ENCODE measurements at regions not wholly inside any gene's neighbourhood (a gene's known extent, or its start where the extent isn't known, plus 50 kb on each side); places are given as distances from the start of the nearest gene placed in this dataset.

DNA sequence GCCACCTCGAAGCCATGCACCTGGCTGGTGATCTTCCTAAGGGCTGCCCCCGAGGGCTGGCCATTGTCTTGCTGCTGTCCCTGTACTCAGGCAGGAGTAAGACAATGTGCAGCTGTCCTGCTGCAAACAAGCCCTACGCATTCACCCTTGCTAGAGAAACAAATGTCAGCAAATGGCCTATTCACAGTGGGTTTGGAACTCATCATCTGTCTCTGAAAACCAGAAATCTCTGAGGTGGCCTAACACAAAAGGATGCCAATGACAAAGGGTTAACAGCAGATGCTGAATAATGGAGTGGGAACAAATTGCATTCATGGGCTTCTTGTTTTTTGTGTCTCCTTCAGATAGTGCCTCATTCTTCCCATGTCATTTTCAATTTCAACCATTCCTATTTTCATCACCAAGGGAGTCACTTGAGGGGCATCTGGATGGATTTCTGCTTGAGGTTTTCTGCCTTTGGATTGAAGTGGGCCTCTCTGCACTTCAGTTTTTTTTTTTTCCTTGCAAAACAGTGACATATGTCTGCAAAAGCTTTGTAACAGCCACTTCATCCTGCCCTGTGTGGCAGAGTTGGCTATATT lies 261.6 kb upstream of the VLDLR start:
- TF ChIP-seq, protein P1, sequence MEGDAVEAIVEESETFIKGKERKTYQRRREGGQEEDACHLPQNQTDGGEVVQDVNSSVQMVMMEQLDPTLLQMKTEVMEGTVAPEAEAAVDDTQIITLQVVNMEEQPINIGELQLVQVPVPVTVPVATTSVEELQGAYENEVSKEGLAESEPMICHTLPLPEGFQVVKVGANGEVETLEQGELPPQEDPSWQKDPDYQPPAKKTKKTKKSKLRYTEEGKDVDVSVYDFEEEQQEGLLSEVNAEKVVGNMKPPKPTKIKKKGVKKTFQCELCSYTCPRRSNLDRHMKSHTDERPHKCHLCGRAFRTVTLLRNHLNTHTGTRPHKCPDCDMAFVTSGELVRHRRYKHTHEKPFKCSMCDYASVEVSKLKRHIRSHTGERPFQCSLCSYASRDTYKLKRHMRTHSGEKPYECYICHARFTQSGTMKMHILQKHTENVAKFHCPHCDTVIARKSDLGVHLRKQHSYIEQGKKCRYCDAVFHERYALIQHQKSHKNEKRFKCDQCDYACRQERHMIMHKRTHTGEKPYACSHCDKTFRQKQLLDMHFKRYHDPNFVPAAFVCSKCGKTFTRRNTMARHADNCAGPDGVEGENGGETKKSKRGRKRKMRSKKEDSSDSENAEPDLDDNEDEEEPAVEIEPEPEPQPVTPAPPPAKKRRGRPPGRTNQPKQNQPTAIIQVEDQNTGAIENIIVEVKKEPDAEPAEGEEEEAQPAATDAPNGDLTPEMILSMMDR (IDR thresholded peaks at IDR 0.05; ENCODE audit: insufficient read depth, low read length), result no peak
- H3K4me3 ChIP-seq (ENCODE audit: low read depth, low read length), result no peak overlapping the region
- DNase-seq (ENCODE audit: low read depth), result no peak

DNA sequence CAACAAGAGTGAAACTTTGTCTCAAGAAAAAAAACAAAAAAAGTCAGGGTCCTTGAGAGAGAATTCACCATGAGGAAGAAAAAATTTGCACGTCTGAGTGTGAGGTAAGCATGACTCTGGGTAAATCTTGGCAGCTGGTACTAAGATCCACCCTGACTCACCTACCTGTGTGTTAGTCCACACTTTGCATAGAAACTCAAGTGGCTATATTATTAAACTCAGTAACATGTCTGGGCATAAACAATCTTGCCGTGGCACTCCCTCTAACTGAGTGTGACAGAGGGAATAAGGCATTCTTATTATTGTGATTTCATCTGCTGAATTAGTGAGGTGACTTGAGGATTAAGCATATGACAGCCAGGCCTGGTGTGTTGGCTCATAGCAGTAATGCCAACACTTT lies 259.4 kb upstream of the VLDLR start:
- TF ChIP-seq, protein P1 (IDR thresholded peaks at IDR 0.05; ENCODE audit: insufficient read depth, low read length), result no peak
- no peak overlapping the region for H3K4me3 ChIP-seq (ENCODE audit: low read depth, low read length)
- DNase-seq (ENCODE audit: low read depth), result no peak

DNA sequence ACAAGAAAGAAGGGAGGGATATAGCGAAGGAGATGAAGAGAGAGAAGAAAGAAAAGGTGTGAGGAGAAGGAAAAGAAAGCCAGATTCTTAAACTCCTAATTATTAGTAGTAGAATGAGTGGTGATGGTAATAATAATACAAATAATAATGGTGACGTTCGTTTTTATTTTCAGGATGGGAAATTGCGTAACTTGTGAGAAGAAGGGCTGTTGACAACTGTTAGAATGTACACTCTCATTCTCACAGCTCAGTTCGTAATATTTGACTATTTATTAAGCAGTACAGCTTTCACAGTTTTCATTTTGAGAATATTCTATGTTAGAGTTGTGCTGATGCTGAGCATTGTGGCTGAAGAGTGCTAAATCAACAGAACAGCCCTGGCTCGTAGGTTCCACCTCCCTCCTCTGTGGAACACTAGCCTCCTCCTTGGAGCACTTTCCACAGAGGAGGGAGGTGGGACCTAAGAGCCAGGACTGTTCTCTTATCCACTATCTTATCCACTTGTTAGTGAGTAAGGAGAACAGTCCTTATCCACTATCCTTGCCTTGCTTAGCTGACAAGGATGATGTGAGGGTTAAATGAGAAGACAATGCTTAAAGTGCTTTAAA lies 258.3 kb upstream of the VLDLR start:
- peak; percentile 10 for DNase-seq (ENCODE audit: low read depth)
- TF ChIP-seq, protein P1 (IDR thresholded peaks at IDR 0.05; ENCODE audit: insufficient read depth, low read length), result no peak
- H3K4me3 ChIP-seq (ENCODE audit: low read depth, low read length), result no peak overlapping the region

DNA sequence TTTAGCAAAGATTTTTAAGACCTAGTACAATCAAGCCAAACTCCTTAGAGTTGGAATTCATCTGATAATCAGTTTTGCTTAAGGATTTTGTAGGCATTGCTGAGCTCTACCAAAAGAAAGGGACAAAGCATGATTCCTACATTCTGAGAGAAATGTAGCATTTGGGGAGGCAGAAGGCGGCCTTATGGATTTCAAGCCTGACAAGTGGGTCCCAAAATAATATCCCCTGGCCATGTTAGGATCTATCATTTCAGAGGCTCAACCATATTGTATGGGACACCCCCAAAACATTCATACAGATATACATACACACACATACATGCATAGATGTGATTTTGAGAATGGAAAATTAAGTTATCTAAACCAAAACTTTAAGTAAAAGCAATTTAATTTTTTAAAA lies 257.8 kb upstream of the VLDLR start:
- TF ChIP-seq, protein P1 (IDR thresholded peaks at IDR 0.05; ENCODE audit: insufficient read depth, low read length), result no peak
- H3K4me3 ChIP-seq (ENCODE audit: low read depth, low read length), result no peak overlapping the region
- no peak for DNase-seq (ENCODE audit: low read depth)

DNA sequence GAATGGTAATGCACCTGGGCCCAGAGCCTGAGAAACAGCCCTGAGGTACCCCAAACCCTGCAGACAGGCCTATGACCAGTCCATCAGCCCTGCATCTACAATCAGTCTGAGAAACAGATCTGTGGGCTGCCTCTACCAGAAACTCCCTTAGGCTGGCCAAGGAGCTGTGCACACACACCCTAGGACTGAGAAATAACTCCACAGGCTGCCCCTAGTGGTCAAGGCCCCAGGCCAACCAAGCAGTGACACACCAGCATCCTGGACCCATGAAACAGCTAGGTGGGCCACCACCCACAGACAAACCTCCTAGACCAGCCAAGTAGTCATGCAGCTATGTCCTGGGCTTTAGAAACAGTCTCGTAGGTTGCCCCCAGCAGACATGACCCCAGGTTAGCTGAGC lies 253.6 kb upstream of the VLDLR start:
- DNase-seq (ENCODE audit: low read depth), result no peak
- TF ChIP-seq, protein P1 (IDR thresholded peaks at IDR 0.05; ENCODE audit: insufficient read depth, low read length), result no peak
- H3K4me3 ChIP-seq (ENCODE audit: low read depth, low read length), result no peak overlapping the region

DNA sequence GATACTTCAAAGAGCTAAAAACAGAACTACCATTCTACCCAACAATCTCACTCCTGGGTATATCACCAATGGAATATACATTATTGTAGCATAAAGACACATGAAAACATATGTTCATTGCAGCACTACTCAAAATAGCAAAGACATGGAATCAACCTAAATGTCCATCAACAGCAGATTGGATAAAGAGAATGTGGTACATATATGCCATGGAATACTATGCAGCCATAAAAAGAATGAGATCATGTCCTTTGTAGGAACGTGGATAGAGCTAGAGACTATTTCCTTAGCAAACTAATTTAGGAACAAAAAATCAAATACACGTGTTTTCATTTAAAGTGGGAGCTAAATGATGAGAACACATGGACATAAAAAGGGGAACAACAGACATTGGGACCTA lies 247.9 kb upstream of the VLDLR start:
- DNase-seq (ENCODE audit: low read depth), result no peak
- TF ChIP-seq, protein P1 (IDR thresholded peaks at IDR 0.05; ENCODE audit: insufficient read depth, low read length), result no peak
- no peak overlapping the region for H3K4me3 ChIP-seq (ENCODE audit: low read depth, low read length)

DNA sequence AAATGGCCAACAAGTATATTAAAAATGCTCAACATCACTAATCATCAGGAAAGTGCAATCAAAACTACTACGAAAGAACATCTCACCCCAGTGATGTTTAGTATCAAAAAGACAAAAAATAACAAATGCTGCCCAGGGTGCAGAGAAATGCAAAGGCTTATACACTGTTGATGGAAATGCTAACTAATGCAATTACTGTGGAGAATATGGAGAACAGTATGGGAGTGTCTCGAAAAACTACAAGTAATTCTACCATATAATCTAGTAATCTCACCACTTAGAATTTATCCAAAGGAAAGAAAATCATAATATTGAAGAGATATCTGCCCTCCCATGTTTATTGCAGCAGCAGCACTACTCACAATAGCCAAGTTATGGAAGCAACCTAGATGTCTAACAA lies 246.5 kb upstream of the VLDLR start:
- no peak for DNase-seq (ENCODE audit: low read depth)
- TF ChIP-seq, protein P1 (IDR thresholded peaks at IDR 0.05; ENCODE audit: insufficient read depth, low read length), result no peak
- no peak overlapping the region for H3K4me3 ChIP-seq (ENCODE audit: low read depth, low read length)
